GM10248 (cell line): ENCODE measurements at regions not wholly inside any gene's neighbourhood (a gene's known extent, or its start where the extent isn't known, plus 50 kb on each side); places are given as distances from the start of the nearest gene placed in this dataset.

Experiments
- CTCF ChIA-PET: fragments of 300-600 bp; sonication (Branson Sonifier 250); formaldehyde crosslinking; extraction: SDS; loops from one replicate; lab custom pipeline; 2021; ENCODE audit warnings: antibody characterized with exemption; lab: Yijun Ruan, JAX
- POLR2A ChIA-PET: fragments of 350-650 bp; sonication (Branson Sonifier 250); formaldehyde crosslinking; extraction: SDS; loops from one replicate; lab custom pipeline; 2020; ENCODE audit warnings: antibody characterized with exemption; lab: Yijun Ruan, JAX
- DNase-seq: peaks from one replicate; pipeline ENCODE4 v3.0.0; 2012; ENCODE audit errors: extremely low spot score
- TF ChIP-seq, protein P1 (sequence below): IDR thresholded peaks from 2 replicates; pipeline ENCODE4 v1.5.1; 2012; ENCODE audit warnings: mild to moderate bottlenecking, low read depth; ENCODE audit errors: extremely low read depth, missing control alignments, control extremely low read depth

DNA sequence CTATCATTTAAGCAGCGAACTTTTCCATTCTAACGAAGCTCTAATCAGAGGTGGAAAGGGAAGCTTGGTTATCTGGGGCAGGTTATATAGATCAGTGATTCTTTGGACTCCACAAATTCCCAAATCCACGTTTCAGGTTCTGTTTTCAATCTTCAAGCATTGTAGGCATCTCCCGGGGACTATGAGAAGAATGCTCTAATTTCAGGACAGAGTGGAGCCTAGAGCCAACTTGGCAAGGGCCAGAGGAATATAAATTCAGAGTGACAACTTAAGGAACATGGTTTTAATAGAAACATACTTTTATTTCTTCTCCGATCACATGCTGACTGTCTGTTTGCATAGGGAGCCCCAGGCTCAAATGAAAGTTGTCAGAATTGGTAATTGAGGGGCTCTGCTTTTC lies 514.0 kb upstream of the KLF4 start:
- TF ChIP-seq, protein P1, sequence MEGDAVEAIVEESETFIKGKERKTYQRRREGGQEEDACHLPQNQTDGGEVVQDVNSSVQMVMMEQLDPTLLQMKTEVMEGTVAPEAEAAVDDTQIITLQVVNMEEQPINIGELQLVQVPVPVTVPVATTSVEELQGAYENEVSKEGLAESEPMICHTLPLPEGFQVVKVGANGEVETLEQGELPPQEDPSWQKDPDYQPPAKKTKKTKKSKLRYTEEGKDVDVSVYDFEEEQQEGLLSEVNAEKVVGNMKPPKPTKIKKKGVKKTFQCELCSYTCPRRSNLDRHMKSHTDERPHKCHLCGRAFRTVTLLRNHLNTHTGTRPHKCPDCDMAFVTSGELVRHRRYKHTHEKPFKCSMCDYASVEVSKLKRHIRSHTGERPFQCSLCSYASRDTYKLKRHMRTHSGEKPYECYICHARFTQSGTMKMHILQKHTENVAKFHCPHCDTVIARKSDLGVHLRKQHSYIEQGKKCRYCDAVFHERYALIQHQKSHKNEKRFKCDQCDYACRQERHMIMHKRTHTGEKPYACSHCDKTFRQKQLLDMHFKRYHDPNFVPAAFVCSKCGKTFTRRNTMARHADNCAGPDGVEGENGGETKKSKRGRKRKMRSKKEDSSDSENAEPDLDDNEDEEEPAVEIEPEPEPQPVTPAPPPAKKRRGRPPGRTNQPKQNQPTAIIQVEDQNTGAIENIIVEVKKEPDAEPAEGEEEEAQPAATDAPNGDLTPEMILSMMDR, result no peak
- DNase-seq, result no peak
- ChIA-PET CTCF (interaction anchor here (1.4 to 1.5 kb wide), 3 partner anchors 9 to 13 kb away, joined by 3 to 4 read pairs (median 3); no protein-coding TSS in a partner anchor), POLR2A (no interaction called here)

DNA sequence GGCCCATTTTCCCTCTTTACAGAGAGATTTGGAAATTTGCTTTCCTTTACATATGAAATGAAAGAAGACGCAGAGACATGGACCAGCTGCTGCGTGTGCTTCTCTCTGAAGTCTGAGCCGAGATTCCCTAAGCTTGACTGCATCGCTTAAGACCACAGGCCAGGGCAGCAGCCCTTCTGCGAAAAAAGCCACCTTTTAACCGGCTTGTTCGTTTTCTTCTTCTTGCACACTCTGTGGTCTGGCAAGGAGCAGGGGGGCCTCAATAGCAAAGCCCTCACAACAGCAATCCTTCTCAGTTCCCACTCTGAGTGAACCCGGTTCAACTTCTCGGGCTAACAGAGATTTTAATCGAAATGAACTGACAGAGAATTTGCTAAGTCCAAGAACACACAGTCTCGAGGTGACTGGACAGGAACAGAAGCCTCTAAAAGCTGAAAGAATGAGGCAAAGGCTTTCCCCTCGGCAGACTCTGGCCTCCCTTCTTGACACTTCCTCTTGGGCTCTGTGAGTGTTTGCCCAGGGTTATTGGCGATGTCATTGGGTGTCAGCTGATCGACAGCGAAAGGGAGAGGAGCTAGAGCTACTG lies 512.9 kb upstream of the KLF4 start:
- TF ChIP-seq, protein P1, result no peak
- ChIA-PET CTCF (interaction anchor here (1.4 to 2.2 kb wide), 4 partner anchors 10 to 25 kb away, joined by 3 to 7 read pairs (median 4); no protein-coding TSS in a partner anchor), POLR2A (no interaction called here)
- DNase-seq, result no peak

DNA sequence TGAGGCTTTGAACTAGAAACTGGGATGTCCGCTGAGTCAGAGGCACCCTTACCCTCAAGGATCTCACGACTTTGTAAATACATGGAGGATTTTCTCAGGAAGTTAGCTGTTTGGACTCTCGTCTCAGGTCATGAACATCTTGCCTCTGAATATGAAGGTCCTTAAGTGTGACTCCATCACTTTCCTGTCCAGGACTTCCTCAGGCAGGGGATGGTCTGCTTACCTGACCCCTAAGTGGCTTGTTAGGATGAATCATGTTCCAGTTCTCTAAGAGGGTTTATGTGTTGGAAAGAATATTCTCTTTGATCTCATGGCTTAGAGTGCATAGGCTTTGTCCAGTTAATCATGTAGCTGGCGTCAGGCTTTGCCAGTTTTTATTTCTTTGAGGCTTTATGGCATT lies 511.7 kb upstream of the KLF4 start:
- TF ChIP-seq, protein P1, result no peak
- ChIA-PET CTCF (interaction anchor here (0.9 to 2.2 kb wide), 5 partner anchors 22 to 58 kb away, joined by 3 to 7 read pairs (median 3); no protein-coding TSS in a partner anchor), POLR2A (interaction anchor here (0.8 kb wide), 1 partner anchor 12 kb away, joined by 3 read pairs; no protein-coding TSS in a partner anchor)
- no peak for DNase-seq

DNA sequence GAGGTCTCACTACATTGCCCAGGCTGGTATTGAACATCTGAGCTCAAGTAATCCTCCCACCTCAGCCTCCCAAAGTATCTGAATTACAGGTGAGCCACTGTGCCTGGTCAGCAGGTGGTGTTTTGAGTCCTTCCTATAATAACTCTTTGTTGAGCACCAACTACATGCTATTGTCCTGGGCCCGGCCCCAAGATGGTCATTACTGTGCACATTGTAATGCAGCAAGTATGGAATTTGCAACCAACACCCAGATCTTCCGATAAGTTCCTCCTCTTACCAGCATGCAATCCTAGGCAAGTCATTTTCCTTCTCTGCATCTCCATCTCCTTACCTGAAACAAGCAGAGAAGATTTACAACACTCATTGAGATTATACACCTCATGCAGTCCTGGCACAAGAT lies 510.3 kb upstream of the KLF4 start:
- POLR2A ChIA-PET, result no interaction called here
- CTCF ChIA-PET, result interaction anchor here (0.6 to 1.6 kb wide), 3 partner anchors 18 to 1807 kb away, joined by 3 read pairs; no protein-coding TSS in a partner anchor

DNA sequence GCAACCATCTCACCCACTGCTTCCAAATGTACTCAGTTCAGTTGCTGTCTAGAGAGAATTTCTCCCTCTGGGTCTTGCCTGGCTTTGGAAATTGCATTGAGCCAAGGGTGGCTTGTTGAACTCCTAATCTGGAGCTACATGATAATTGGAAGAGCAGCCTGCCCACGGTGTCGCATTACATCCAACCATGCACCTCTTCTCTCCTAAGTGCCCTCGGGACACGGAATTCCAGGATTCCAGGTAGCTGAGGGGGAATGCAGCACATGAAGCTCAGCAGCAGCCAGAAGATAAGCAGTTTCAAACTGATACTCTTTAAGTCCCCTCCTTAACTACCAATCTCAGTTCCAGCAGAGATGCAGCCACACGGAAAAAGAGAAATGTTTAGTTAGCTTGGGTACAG lies 509.4 kb upstream of the KLF4 start:
- ChIA-PET CTCF (interaction anchor here (1.4 to 1.6 kb wide), 2 partner anchors 19 to 26 kb away, joined by 3 read pairs; no protein-coding TSS in a partner anchor), POLR2A (no interaction called here)
- DNase-seq, result no peak
- TF ChIP-seq, protein P1, result no peak

More for the DNA sequence above, 510.3 kb upstream of the KLF4 start:
- DNase-seq, result no peak
- TF ChIP-seq, protein P1, result no peak

DNA sequence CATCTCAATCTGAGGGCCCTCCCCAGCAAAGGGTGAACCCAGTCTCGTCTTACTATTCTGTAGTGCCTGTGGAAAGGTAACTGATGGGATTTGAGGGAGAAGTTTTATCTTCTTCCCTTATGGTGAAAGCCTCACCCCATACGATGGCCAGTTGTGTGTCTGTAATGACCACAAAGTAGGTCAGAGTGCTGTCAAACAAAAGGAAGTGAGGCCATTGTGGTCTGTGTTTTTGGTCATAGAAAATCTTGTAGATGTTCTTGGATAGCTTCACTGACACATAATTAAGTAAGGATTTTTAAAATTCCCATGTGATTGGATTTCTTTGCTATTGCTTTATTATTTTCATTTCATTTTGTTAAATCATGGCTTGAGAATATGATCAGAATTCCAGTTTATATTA lies 505.1 kb upstream of the KLF4 start:
- POLR2A ChIA-PET, result no interaction called here
- DNase-seq, result no peak
- CTCF ChIA-PET, result no interaction called here
- TF ChIP-seq, protein P1, result no peak
